Chondrocyte (in vitro differentiated cells): ENCODE measurements at regions not wholly inside any gene's neighbourhood (a gene's known extent, or its start where the extent isn't known, plus 50 kb on each side); places are given as distances from the start of the nearest gene placed in this dataset.

Experiments
- DNase-seq: peaks from one replicate; pipeline ENCODE4 v3.0.0; 2021; ENCODE audit warnings: mixed read lengths, low spot score
- H3K27ac Mint-ChIP-seq: one replicate; pipeline ENCODE4 v1.8.0; 2021; ENCODE audit warnings: mild to moderate bottlenecking, moderate library complexity, mixed read lengths; ENCODE audit not compliant: unreplicated experiment
- H3K27me3 Mint-ChIP-seq: 2 replicates; pipeline ENCODE4 v1.8.0; 2021; ENCODE audit warnings: low read depth, mixed read lengths
- H3K36me3 Mint-ChIP-seq: 2 replicates; pipeline ENCODE4 v1.8.0; 2021; ENCODE audit warnings: low read depth, mixed read lengths
- H3K4me1 Mint-ChIP-seq: 2 replicates; pipeline ENCODE4 v1.8.0; 2021; ENCODE audit warnings: low read depth, mild to moderate bottlenecking, mixed read lengths
- H3K4me3 Mint-ChIP-seq: one replicate; pipeline ENCODE4 v1.8.0; 2021; ENCODE audit warnings: mild to moderate bottlenecking, moderate library complexity, mixed read lengths; ENCODE audit not compliant: unreplicated experiment
- H3K9me3 Mint-ChIP-seq: 2 replicates; pipeline ENCODE4 v1.8.0; 2021; ENCODE audit warnings: low read depth, mixed read lengths
- CTCF ChIP-seq: fragments of 200-600 bp; sonication (generic); IDR thresholded peaks from 2 replicates; pipeline ENCODE4 v1.5.0; 2021; ENCODE audit warnings: antibody characterized with exemption, mild to moderate bottlenecking, moderate library complexity

GRCh38 chr7:46653848-46654247, 732.8 kb upstream of the IGFBP3 start:
- Mint-ChIP-seq H3K4me1 (peaks cover 7% of the 10 kb centered on the region), H3K4me3 (no peak overlapping the region), H3K36me3 (no peaks in the 10 kb centered on the region), H3K27me3 (no peaks in the 10 kb centered on the region), H3K27ac (no peak overlapping the region), H3K9me3 (peaks cover 5% of the 10 kb centered on the region)
- no peak for TF ChIP-seq CTCF
- no peak for DNase-seq

GRCh38 chr7:46652317-46652716, 731.2 kb upstream of the IGFBP3 start:
- no peak for TF ChIP-seq CTCF
- Mint-ChIP-seq H3K9me3 (peaks cover 5% of the 10 kb centered on the region), H3K27ac (no peak overlapping the region), H3K4me3 (no peak overlapping the region), H3K4me1 (peaks cover 7% of the 10 kb centered on the region), H3K36me3 (peaks cover 3% of the 10 kb centered on the region), H3K27me3 (no peaks in the 10 kb centered on the region)
- DNase-seq = no peak

GRCh38 chr7:46651561-46652088, 730.6 kb upstream of the IGFBP3 start:
- DNase-seq = no peak
- peaks cover 5% of the 10 kb centered on the region for H3K9me3 Mint-ChIP-seq
- TF ChIP-seq CTCF = no peak
- peaks cover 3% of the 10 kb centered on the region for H3K36me3 Mint-ChIP-seq
- no peak overlapping the region for H3K4me3 Mint-ChIP-seq
- no peak overlapping the region for H3K27ac Mint-ChIP-seq
- no peaks in the 10 kb centered on the region for H3K27me3 Mint-ChIP-seq
- H3K4me1 Mint-ChIP-seq = peaks cover 7% of the 10 kb centered on the region

- no peak overlapping the region for H3K4me3 Mint-ChIP-seq
- H3K9me3 Mint-ChIP-seq = peaks cover 5% of the 10 kb centered on the region
- H3K27ac Mint-ChIP-seq = no peak overlapping the region
- peaks cover 3% of the 10 kb centered on the region for H3K36me3 Mint-ChIP-seq
- TF ChIP-seq CTCF = no peak
- peaks cover 7% of the 10 kb centered on the region for H3K4me1 Mint-ChIP-seq
- DNase-seq = no peak
- H3K27me3 Mint-ChIP-seq = no peaks in the 10 kb centered on the region
Measured at GRCh38 chr7:46651070-46651469, 730.0 kb upstream of the IGFBP3 start.

- peaks cover 3% of the 10 kb centered on the region for H3K9me3 Mint-ChIP-seq
- peaks cover 7% of the 10 kb centered on the region for H3K4me1 Mint-ChIP-seq
- no peaks in the 10 kb centered on the region for H3K27me3 Mint-ChIP-seq
- H3K36me3 Mint-ChIP-seq = peaks cover 3% of the 10 kb centered on the region
- H3K27ac Mint-ChIP-seq = no peak overlapping the region
- TF ChIP-seq CTCF = no peak
- no peak for DNase-seq
- H3K4me3 Mint-ChIP-seq = no peak overlapping the region
Measured at GRCh38 chr7:46649876-46650275, 728.8 kb upstream of the IGFBP3 start.
